ENCODE measurements at regions not wholly inside any gene's neighbourhood (a gene's known extent, or its start where the extent isn't known, plus 50 kb on each side); places are given as distances from the start of the nearest gene placed in this dataset.

GRCh38 chr1:8157765-8158164, 131.7 kb upstream of the ERRFI1 start:
- no peak for FAIRE-seq
- TF ChIP-seq, protein P1, sequence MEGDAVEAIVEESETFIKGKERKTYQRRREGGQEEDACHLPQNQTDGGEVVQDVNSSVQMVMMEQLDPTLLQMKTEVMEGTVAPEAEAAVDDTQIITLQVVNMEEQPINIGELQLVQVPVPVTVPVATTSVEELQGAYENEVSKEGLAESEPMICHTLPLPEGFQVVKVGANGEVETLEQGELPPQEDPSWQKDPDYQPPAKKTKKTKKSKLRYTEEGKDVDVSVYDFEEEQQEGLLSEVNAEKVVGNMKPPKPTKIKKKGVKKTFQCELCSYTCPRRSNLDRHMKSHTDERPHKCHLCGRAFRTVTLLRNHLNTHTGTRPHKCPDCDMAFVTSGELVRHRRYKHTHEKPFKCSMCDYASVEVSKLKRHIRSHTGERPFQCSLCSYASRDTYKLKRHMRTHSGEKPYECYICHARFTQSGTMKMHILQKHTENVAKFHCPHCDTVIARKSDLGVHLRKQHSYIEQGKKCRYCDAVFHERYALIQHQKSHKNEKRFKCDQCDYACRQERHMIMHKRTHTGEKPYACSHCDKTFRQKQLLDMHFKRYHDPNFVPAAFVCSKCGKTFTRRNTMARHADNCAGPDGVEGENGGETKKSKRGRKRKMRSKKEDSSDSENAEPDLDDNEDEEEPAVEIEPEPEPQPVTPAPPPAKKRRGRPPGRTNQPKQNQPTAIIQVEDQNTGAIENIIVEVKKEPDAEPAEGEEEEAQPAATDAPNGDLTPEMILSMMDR (IDR thresholded peaks at IDR 0.05; ENCODE audit: insufficient read depth, low read length, severe bottlenecking) = no peak

DNA sequence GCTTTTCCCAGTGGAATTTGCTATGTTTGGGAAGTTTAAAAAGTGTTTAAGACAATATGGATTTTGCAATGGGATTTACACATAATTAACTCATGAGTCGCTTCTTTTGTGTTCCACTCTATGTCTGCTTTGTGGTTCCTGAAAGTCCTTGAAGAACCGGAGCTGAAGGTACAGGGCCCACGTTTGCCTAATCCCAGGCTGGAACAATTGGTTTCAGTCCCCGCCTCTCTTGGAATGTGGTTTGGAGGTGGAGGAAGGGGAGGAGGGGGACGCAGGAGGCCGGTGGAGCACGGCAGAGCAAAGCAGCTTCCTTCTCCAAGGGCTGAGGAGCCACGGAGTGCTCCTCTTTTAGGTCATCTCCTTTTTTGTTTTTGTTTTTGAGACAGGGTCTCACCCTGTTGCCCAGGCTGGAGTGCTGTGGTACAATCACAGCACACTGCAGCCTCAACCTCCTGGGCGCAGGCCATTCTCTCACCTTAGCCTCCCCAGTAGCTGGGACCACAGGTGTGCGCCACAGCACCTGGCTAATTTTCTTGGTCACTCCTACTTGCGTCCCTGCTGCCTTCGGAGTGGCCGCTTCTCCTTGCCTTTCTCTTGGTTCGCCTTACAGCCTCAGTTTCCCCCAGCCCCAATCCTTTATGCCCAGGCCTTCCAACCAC, 129.5 kb upstream of the ERRFI1 start:
- TF ChIP-seq, protein P1 (IDR thresholded peaks at IDR 0.05; ENCODE audit: insufficient read depth, low read length, severe bottlenecking) = no peak
- Histone ChIP-seq H3K36me3 (ENCODE audit: control insufficient read depth, insufficient read depth, low read length) (no peaks in the 10 kb centered on the region), H3K4me3 (ENCODE audit: low read depth, low read length) (no peak overlapping the region), H3K27me3 (ENCODE audit: control insufficient read depth, insufficient read depth, low read length) (no peaks in the 10 kb centered on the region)
- no peak for FAIRE-seq
- DNase-seq (ENCODE audit: low read depth) = peak; percentile 62

More at GRCh38 chr1:8157765-8158164, 131.7 kb upstream of the ERRFI1 start:
- no peak for DNase-seq (ENCODE audit: low read depth)
- no peaks in the 10 kb centered on the region for H3K36me3 ChIP-seq (ENCODE audit: control insufficient read depth, insufficient read depth, low read length)
- H3K27me3 ChIP-seq (ENCODE audit: control insufficient read depth, insufficient read depth, low read length) = no peaks in the 10 kb centered on the region
- no peak overlapping the region for H3K4me3 ChIP-seq (ENCODE audit: low read depth, low read length)

DNA sequence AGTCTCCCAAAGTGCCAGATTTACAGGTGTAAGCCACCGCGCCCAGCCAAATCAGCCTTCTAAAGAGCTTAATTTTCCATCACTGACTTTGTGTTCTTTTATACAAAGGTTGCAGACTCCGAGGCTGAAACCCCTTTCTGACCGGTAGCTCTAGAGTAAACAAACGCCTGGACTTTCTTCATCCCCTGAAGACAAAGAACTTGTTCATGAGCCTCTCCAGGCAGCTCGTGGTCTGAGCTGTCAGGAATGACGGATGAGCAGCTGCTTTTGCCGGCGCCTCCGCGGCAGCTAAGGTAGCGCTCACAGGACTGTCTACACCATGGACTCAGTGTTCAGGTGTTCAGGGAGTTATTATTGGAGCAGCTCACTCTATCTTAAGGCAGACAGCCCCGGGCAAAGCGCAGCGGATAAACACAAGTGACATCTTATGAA, 128.5 kb upstream of the ERRFI1 start:
- DNase-seq (ENCODE audit: low read depth) (peak; percentile 50), FAIRE-seq (no peak)
- H3K27me3 ChIP-seq (ENCODE audit: control insufficient read depth, insufficient read depth, low read length) = no peaks in the 10 kb centered on the region
- no peaks in the 10 kb centered on the region for H3K36me3 ChIP-seq (ENCODE audit: control insufficient read depth, insufficient read depth, low read length)
- no peak overlapping the region for H3K4me3 ChIP-seq (ENCODE audit: low read depth, low read length)
- TF ChIP-seq, protein P1 (IDR thresholded peaks at IDR 0.05; ENCODE audit: insufficient read depth, low read length, severe bottlenecking) = no peak

DNA sequence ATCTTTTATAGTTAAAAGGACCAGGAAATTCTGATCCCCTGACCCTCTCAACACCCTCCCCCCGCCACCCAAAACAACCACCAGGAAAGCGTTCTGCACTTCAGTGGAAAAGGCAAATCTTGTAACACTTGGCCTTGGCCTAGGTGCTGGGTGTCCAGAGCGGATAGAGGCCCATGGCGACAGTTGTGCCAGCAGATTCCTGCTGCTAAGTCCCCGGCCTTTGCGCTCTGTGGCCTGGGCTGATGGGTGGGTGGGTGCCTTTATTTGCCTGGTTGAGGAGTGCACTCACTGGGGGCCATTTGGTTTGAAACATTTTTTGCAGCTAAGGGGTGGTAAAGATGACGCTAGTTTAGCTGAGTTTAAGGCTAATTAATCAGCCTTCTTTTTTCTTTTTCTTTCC, 127.9 kb upstream of the ERRFI1 start:
- H3K4me3 ChIP-seq (ENCODE audit: low read depth, low read length) = no peak overlapping the region
- FAIRE-seq = no peak
- H3K36me3 ChIP-seq (ENCODE audit: control insufficient read depth, insufficient read depth, low read length) = no peaks in the 10 kb centered on the region
- TF ChIP-seq, protein P1 (IDR thresholded peaks at IDR 0.05; ENCODE audit: insufficient read depth, low read length, severe bottlenecking) = no peak
- DNase-seq (ENCODE audit: low read depth) = no peak
- no peaks in the 10 kb centered on the region for H3K27me3 ChIP-seq (ENCODE audit: control insufficient read depth, insufficient read depth, low read length)

DNA sequence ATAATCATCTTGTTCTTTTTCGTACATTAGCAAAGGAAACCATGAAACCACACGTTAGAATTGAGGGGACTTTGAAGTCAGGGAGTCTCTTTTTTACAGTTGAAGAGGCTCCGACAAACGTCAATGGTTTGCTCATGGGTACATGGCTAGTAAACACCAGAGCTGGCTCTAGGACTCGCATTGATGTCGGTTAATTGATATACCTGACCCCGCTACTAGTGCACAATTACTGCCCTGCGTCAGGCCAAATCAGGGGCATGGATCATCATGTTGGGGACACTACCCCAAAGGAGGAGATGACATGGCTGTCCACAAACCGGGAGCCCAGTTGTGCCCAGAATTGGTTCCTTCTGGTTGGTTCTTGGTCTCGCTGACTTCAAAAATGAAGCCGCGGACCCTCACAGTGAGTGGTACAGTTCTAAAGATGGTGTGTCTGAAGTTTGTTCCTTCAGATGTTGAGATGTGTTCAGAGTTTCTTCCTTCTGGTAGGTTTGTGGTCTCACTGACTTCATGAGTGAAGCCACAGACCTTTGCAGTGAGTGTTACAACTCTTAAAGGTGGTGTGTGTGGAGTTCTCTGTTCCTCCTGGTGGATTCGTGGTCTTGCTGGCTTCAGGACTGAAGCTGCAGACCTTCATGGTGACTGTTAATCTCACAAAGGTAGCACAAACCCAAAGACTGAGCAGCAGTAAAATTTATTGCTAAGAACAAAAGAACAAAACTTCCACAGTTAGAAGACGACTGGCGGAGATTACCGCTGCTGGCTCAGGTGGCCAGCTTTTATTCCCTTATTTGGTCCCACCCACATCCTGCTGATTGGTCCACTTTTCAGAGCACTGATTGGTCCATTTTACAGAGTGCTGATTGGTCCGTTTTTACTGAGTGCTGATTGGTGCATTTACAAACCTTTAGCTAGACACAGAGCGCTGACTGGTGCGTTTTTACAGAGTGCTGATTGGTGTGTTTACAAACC, 126.9 kb upstream of the ERRFI1 start:
- Histone ChIP-seq H3K27me3 (ENCODE audit: control insufficient read depth, insufficient read depth, low read length) (no peaks in the 10 kb centered on the region), H3K4me3 (ENCODE audit: low read depth, low read length) (no peak overlapping the region), H3K36me3 (ENCODE audit: control insufficient read depth, insufficient read depth, low read length) (no peaks in the 10 kb centered on the region)
- FAIRE-seq = no peak
- TF ChIP-seq, protein P1 (IDR thresholded peaks at IDR 0.05; ENCODE audit: insufficient read depth, low read length, severe bottlenecking) = no peak
- DNase-seq (ENCODE audit: low read depth) = no peak

All from bronchial epithelial cell (primary cell).